ENCODE measurements at regions not wholly inside any gene's neighbourhood (a gene's known extent, or its start where the extent isn't known, plus 50 kb on each side); places are given as distances from the start of the nearest gene placed in this dataset.

GRCh38 chr13:26468265-26468801 is 89.2 kb upstream of the WASF3 start:
- TF ChIP-seq CTCF (IDR thresholded peaks at IDR 0.05 in 8 of 11, conservative IDR thresholded peaks at IDR 0.05 in 3 of 11) (no peak), POLR2AphosphoS5 (IDR thresholded peaks at IDR 0.05) (no peak)
